HCT116 (cell line): ENCODE measurements at regions not wholly inside any gene's neighbourhood (a gene's known extent, or its start where the extent isn't known, plus 50 kb on each side); places are given as distances from the start of the nearest gene placed in this dataset.

Source experiments
- EZH2 ChIP-seq: fragments of 200-600 bp; sonication (generic); IDR thresholded peaks from 2 replicates; pipeline ENCODE4 v1.6.1; 2017; ENCODE audit warnings: antibody characterized with exemption, mixed run types
- POLR2AphosphoS5 ChIP-seq: IDR thresholded peaks from 2 replicates; pipeline ENCODE4 v1.6.1; 2011; ENCODE audit warnings: mild to moderate bottlenecking, low read depth, low read length, moderate library complexity
- SP1 ChIP-seq: IDR thresholded peaks from 2 replicates; pipeline ENCODE4 v1.6.1; 2012; ENCODE audit warnings: low read depth
- YY1 ChIP-seq: IDR thresholded peaks from 2 replicates; pipeline ENCODE4 v1.6.1; 2011; ENCODE audit warnings: low read length, low read depth, moderate library complexity, mild to moderate bottlenecking; ENCODE audit not compliant: insufficient replicate concordance; ENCODE audit errors: extremely low read depth
- ZBTB33 ChIP-seq: IDR thresholded peaks from 2 replicates; pipeline ENCODE4 v1.6.1; 2011; ENCODE audit warnings: mild to moderate bottlenecking, low read length, moderate library complexity; ENCODE audit not compliant: insufficient replicate concordance; ENCODE audit errors: extremely low read depth
- TF ChIP-seq, protein P1 (sequence below), 3 experiments: fragments of 200-600 bp in 1 of 3; sonication (generic) in 1 of 3; IDR thresholded peaks in 2 of 3; conservative IDR thresholded peaks in 1 of 3; 2 replicates each; pipeline ENCODE4 v1.5.1; 2012 to 2017; ENCODE audit warnings: low read depth in 2 of 3, low read length in 2 of 3, antibody characterized with exemption in 1 of 3, borderline replicate concordance in 1 of 3, control low read depth in 1 of 3, mild to moderate bottlenecking in 1 of 3, mixed read lengths in 1 of 3, mixed run types in 1 of 3, moderate library complexity in 1 of 3; ENCODE audit not compliant: insufficient read depth in 1 of 3

DNA sequence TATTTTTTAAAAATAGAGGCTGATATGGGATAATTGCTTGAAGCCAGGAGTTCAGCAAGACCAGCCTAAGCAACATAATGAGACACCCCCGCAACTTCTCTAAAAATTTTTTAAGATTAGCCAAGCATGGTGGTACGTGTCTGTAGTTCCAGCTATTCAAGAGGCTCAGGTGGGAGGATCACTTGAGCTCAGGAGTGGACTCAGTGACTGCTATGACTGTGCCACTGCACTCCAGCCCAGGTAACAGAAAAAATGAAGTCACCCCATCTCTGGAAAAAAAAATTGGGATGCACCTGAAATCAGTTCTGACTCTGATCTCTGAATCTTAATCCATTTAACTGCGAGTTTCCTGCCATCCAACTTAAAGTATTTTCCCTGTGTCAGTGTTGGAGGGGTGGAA is 124.2 kb downstream of the MRPS6 start:
- TF ChIP-seq EZH2 (no peak), YY1 (no peak), SP1 (no peak), ZBTB33 (no peak), POLR2AphosphoS5 (no peak)
- TF ChIP-seq, protein P1, sequence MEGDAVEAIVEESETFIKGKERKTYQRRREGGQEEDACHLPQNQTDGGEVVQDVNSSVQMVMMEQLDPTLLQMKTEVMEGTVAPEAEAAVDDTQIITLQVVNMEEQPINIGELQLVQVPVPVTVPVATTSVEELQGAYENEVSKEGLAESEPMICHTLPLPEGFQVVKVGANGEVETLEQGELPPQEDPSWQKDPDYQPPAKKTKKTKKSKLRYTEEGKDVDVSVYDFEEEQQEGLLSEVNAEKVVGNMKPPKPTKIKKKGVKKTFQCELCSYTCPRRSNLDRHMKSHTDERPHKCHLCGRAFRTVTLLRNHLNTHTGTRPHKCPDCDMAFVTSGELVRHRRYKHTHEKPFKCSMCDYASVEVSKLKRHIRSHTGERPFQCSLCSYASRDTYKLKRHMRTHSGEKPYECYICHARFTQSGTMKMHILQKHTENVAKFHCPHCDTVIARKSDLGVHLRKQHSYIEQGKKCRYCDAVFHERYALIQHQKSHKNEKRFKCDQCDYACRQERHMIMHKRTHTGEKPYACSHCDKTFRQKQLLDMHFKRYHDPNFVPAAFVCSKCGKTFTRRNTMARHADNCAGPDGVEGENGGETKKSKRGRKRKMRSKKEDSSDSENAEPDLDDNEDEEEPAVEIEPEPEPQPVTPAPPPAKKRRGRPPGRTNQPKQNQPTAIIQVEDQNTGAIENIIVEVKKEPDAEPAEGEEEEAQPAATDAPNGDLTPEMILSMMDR (IDR thresholded peaks at IDR 0.05 in 2 of 3, conservative IDR thresholded peaks at IDR 0.05 in 1 of 3; ENCODE audit: borderline replicate concordance in 1 of 3, insufficient read depth in 1 of 3, low read depth in 2 of 3, low read length in 2 of 3) = no peak
